HG02943 (cell line): ENCODE measurements at regions not wholly inside any gene's neighbourhood (a gene's known extent, or its start where the extent isn't known, plus 50 kb on each side); places are given as distances from the start of the nearest gene placed in this dataset.

Experiments
- ATAC-seq: cut with Tn5 transposase; IDR thresholded peaks from one replicate; pipeline ENCODE4 v1.9.1; 2021; ENCODE audit warnings: mild to moderate bottlenecking, low read depth, moderate library complexity; ENCODE audit not compliant: unreplicated experiment

DNA sequence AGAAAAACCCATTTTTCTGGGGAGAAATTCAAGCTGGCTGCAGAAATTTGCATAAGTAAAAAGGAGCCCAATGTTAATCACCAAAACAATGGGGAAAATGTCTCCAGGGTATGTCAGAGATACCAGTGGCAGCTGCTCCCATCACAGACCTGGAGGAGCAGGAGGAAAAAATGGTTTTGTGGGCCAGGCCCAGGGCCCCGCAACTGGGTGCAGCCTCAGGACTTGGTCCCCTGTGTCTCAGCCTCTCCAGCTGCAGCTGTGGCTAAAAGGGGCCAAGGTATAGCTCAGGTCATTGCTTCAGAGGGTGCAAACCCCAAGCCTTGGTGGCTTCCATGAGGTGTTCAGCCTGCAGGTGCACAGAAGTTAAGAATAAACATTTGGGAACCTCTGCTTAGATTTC is 536.4 kb upstream of the FRG1 start:
- no peak for ATAC-seq

DNA sequence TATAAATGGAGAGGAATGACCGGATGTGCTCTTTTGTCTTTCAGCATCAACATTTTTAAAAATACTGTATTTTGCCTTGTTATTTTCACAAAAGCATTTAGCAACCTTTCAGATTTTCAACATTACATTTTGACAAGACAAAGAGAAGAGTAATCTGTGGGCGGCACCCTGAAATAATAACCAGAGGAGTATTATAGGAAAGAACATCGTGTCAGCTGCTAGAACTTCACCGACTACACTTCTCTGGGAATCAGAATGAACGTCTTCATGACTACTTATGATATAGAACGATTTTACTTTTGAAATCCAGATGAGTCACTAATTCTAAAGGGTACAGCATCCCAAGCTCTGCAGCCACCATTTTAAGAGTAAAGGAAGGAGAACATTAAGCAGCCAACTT is 531.5 kb upstream of the FRG1 start:
- no peak for ATAC-seq

DNA sequence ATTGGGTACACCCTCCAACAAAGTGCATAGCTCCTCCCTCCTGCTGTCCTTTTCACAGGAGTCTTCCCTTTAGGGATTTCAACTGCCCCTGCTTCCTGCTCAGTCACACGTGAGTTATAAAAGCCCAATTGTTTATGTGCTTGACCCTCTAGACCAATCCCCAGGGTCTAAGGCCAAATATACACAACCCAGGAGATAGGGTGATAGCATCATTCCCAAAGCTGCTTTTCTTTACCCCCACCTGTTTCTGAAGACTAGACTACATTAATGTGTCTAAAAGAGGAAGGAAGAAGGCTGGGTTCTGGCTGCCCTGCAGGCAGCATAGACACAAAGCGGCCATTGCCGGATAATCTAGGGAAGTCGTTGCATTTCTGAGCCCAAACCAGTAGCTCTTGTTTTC is 526.7 kb upstream of the FRG1 start:
- no peak for ATAC-seq

DNA sequence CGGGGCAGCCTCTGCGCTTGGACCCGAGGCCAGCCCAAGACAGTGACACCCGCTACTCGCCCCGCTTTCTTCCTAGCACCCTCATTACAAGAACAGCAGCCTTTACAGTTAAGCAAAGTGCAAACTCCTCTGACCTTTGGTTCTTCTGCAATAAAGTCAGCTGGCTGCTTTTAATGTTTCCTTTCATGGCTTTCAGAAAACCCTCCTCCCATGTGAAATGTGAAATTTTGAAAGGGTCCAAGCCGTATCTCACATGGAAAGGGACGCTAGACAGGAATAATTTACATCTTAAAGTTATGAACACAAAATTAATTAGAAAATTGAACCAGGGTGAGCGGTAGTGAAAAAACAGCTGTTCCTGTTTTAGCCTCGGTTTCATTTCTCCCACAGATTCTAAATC is 520.1 kb upstream of the FRG1 start:
- ATAC-seq = no peak

DNA sequence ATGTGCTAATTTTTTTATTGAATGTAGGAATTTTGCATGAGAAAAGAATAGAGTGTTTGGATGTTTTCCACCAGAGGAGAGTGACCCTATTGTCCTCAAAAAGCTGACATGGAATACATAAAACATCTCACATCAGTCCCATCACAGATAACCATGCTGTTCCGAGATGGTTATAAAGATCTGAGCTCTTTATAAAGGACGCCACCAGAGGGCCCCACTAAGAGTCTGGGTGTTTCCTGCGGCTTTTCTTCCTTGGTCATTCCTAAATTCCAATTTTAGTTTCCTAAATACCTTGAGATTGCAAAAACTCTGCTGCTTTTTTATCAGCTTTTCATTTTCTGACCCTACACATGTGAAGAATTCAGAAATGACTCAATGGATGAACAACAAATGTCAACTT is 504.5 kb upstream of the FRG1 start:
- no peak for ATAC-seq

DNA sequence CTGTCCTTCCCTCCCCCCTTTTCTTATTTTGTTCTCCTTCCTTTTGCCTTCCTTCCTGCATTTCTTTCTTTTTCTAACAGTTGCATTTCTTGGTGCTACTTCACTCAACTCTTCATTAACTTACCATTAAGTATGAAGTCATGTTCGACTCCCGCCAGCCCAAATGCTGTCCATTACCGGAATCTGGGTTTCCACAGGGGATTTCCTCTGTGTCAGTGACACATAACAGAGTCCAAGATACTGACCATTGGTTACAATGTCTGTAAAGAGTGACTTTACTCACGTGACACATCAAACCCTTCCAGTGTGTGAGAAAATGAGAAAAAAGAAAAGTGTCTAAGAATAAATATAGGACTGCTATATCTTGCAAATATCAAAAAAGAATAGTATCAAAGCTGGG is 500.0 kb upstream of the FRG1 start:
- no peak for ATAC-seq

DNA sequence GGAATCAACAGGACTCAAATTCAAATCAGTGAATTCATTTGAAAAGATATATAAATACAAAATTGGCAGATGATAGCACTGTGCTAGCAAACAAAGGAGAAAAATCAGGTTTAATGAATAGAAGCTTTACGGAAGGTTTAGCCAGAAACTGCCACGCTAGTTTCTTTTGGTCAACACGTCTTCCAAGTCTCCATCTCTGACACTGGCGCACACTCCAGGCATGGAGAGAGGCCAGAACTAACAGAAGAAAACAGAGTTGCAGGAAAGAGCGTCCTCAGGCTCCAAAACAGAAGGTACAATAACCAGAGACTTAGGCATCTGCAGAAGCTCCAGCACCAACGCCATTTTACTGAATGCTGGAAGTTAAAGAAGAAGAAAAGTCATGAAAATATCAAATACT is 497.3 kb upstream of the FRG1 start:
- ATAC-seq = no peak

DNA sequence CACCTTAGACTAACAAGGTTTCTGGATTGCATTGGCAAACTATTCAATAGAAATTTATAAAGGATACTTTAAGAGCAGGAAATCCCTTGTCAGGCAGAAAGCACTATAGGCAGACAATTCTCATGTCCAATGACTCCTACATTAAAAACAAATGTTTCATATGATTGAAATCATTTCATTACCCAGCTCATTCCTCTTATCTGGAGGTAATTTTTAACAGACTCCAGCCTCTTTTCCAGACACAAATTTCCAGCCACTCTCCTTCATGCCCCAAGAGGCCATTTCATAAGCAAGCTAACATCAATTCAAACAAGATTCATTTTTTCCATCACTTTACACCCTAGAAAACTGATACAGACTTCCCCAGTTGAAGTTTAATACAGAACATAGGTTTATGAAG is 495.1 kb upstream of the FRG1 start:
- no peak for ATAC-seq

DNA sequence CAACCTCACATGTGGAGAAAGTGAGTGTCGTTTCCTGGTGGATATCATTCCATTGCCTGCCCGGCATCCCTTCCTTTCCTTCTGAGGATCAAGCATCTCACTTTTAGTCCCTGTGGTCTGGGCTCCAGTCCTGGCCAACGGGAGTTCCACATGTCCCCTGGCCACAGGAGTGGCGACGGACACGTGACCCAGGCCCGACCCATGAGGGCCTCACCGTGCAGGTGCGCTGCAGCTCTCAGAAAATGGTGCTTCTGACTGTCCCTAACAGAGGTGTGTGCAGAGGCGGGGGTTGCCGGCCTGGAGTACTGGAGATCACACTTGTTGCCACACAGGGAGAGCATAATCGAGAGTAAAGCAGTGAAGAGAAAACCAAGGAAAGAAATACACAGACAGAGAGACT is 476.9 kb upstream of the FRG1 start:
- no peak for ATAC-seq

DNA sequence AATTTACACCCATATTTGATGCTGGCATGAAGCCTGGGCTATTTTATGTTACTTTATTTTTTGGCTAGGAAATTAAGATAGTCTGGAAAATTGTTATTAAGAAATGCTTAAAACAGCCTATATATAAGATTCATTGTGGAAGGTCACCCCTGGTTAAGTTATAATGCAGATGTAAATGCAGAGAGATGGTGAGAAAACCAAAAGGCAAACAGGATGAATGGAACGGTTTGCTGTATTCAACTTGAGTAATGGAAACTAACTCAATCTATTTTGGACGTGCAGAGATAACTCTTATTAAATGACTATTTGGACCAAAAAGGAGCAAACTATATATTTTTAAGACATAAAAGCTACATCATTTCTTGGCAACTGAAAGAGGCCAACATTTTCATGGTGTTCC is 446.3 kb upstream of the FRG1 start:
- no peak for ATAC-seq

DNA sequence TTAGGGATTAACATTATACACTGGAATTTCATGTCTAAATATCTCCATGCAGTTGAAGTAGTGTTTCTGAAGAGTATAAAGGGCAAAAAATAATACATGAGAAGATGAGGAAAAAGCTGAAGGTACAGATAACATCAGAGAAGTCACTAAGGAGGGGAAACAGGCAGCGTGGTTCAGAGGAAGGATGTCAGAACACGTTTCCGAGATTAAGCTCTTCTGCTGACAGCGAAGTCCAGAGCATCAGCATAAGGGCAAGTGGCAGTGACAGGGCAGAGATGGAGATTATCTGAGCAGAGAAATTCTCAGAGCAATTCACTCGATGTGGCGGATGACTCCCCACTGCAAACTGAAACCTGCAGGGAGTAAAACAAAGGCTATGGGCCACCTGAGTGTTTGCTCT is 443.2 kb upstream of the FRG1 start:
- ATAC-seq = no peak

DNA sequence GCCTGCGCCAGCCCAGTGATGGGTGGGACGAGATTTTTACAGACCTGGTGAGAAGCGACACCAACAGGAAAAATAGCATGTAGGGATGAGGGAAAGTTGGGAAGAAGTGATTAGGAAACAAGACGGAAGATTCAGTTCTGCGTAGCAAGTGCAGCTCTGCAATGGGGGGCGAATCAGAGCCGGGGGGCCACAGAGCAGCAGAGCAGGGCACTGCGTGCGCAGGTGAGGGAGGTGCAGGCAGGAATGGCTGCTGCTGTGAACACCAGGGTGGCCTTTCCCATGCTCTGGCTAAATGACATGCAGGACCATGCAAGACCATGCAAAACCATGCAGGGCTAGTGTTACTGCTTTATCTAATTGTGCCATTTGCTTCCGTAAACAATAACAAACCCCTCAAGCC is 442.7 kb upstream of the FRG1 start:
- ATAC-seq = no peak

DNA sequence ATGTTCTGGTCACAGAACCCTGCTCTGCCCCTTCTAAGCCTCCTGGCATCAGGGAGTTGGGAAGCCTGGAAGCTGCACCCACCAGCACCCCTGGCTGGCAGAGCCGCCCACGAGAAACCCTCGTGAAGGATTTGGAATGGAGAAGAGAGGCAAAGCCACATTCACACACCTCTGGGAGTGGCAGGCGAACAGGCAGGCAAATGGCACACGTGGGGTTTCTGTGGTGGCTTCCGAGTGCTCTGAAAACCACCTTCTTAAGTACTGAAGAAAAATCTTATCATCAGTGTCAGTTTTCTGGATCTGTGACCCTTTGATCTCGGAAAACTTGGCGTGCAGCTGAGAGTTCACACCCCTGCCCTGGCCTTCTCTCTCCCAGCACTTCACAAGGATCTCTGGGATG is 442.2 kb upstream of the FRG1 start:
- no peak for ATAC-seq

DNA sequence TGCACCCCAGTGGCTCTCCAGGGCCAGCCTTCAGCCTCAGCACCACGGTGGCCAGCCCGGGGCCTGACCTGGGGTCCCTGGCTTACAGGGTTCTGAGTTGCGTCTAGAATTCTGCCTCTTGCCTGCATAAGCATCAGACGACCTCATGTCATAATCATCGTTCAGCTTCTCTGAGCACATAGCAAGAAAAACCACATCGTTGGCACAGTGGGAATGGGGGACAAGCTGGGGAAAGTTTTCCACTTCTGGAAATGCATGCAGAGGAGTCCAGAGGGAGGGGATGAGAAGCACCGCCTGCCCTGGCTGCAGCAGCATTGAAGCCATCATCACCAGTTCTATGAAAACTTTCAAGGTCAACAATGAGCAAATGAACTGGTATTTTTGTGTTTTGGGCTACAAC is 441.0 kb upstream of the FRG1 start:
- no peak for ATAC-seq

DNA sequence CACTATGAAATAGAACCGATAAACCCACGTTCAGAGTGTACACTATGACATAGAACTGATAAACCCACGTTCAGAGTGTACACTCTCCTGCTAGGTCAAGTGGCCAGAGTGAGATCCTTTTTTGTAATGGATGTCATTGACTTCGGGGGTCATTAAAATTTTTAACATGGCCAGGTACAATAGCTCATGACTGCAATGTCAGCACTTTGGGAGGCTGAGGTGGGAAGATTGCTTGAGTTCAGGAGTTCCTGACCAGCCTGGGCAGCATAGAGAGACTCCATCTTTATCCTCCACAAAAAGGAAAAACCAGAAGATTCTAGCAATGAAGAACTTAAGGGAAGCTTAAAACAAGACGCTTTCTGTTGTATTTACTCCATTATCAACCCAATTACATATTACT is 439.7 kb upstream of the FRG1 start:
- ATAC-seq = no peak

DNA sequence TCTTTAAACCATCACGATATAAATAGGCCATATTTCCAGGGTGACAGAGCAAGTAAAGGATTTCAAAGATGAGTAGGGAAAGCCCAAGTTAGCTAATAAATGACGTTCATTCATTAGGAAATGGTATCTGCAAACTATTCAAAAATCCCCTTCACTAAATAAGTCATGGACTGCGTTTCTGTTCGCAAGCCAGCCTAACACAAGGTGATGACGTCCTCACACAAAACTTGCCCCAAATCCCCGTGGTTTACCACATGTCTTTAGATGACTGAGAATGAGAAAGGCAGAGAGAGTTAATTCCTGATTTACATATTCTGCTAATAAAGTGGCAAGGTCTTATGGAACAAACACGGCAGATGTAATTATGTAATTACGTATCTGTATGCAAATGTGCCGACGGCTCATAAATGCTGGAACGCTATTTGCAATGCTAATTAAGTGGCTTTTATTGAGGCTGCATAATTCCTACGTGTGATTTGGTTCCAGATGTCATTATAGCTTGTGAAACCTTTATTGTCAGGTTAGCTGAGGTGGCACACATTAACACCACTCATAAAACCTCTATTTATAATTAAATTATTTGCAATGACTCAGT is 437.7 kb upstream of the FRG1 start:
- ATAC-seq = no peak

DNA sequence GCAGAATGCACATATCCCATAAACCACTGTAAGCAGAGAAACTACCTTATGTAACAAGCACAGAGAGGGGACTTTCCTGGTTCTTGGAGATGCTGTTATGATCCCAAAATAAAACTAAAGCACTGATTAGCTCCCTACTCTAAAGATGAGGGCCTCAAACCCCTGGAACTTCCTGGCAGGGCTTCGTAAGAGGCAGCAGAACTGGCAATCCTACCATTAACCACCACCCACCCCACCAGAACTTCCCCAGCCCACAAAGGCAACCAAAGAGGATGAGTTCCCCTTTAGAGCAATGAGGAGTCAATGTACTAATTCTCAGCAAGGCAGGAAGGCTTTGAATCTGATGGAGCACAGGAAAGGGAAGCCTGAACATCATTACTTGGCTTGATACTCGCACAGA is 436.5 kb upstream of the FRG1 start:
- ATAC-seq = no peak

DNA sequence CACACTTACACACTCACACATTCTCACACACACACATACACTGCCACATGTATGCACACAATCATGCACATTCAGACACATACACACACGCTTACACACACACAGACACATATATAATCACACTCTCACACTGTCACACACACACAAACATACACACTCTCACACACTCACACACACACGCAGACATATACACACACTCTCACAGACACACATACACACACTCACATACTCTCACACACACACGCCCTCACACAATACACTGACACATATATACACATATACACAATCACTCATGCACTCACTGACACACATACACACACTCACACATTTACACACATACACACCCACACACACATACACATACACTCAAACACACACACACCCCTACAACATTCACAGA is 435.3 kb upstream of the FRG1 start:
- ATAC-seq = no peak

DNA sequence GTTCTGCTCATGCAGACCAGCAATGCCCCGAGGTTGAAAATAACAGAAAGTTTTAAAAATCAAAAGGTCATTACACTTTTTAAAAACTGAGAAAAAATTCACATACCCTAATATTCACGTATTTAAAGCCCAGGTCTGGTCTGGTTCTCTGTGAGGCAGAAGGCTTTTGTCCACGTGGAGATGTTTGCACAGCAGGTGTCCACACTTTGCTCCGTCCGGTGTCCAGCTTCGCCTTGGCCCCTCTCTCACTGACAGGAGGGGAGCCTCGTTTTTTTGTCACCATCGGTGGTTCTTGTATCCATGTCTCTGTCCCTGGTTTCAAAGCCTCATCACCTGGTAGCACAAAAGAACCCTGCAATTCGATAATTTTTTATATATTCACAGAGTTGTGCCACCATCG is 434.6 kb upstream of the FRG1 start:
- no peak for ATAC-seq

DNA sequence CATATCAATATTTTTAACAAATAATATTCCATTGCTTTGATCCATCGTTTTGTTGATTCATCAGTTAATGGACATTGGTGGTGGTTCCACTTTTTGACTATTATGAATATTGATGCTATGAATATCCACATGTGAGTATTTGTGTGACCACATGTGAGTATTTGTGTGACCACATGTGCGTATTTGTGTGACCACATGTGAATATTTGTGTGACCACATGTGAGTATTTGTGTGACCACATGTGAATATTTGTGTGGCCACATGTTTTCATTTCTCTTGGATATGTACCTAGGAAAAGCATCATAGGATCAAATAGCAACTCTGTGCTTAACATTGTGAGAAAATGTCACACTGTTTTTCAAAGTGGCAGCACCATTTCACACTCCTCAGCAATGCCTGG is 433.6 kb upstream of the FRG1 start:
- no peak for ATAC-seq

DNA sequence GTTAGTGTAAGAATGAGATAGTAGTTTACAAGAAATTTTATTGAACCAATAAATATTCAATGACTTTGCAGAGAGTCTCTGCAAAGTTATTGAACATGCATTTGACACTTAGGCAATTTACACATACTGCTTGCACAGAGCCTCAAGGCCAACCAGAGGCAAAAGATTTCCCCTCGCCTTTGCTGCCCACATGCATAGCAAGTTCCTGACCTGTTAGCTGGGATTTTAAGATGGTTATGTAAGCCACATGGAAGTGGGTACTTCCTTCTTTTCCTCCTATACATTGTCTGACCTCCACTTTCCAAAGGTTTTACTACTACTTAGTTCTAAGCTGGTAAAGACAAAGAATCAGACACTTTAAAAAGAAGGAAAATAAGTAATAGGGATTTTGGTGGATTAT is 430.1 kb upstream of the FRG1 start:
- ATAC-seq = no peak

DNA sequence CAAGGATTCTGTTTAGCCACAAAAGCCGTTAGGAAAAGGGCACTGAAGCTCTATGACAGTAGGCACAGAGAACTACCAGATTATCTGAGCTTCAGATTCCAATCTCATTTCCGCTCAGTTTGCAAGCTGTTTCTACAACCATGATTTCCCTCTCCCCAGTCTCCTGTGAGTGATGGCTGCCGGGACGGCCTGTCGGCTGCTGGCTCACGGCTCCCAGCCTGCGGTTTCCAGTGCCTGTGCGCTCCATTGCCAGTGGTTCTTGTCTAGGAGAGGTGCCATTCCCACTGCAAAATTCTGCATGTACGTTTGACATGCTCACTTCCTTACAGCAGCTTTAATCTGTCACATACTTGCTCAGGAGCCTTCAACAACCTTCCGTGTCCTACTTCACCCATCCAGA is 429.1 kb upstream of the FRG1 start:
- ATAC-seq = no peak

DNA sequence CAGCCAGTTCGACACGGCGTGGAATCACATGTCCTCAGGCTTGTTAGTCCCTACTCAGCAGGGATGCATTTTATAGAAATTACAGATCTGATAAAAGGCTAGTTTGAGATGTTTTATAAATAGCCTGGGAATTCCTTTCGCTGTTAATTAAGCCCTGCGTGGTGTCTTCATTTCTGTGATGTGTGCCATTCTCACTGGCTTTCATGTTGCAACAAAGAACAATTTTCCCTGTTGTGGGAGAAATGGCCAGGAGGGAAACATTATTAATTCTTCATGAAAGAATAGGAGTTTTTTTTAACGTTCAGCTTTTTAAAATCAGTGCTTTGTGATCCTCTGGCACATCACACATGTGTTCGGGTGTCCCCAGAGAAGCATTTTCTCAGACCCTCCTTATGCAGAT is 427.3 kb upstream of the FRG1 start:
- ATAC-seq = no peak
